Right ventricle myocardium superior (tissue), 1 donor: ENCODE measurements at regions not wholly inside any gene's neighbourhood (a gene's known extent, or its start where the extent isn't known, plus 50 kb on each side); places are given as distances from the start of the nearest gene placed in this dataset.
"Not testable (repeated sequence)": the region's sequence is repeated elsewhere in the genome, so short reads cannot be mapped to it uniquely, and the experiment has no call there.

Experiments used
- ATAC-seq: fragments of 200-7000 bp; cut with Tn5 transposase; one replicate; pipeline ENCODE4 v1.9.1; 2020; ENCODE audit warnings: mild to moderate bottlenecking; ENCODE audit not compliant: poor library complexity
- DNase-seq: peaks from one replicate; pipeline ENCODE4 v3.0.0-alpha.2; 2020
- intact Hi-C: fragments of 100-400 bp; cut with DNase I; formaldehyde crosslinking; loops from one replicate; pipeline ENCODE4 v1.11.2; 2022
- donor health status: DM: no; HTN: yes; CAD: no; lungs with severe emphysema.

DNA sequence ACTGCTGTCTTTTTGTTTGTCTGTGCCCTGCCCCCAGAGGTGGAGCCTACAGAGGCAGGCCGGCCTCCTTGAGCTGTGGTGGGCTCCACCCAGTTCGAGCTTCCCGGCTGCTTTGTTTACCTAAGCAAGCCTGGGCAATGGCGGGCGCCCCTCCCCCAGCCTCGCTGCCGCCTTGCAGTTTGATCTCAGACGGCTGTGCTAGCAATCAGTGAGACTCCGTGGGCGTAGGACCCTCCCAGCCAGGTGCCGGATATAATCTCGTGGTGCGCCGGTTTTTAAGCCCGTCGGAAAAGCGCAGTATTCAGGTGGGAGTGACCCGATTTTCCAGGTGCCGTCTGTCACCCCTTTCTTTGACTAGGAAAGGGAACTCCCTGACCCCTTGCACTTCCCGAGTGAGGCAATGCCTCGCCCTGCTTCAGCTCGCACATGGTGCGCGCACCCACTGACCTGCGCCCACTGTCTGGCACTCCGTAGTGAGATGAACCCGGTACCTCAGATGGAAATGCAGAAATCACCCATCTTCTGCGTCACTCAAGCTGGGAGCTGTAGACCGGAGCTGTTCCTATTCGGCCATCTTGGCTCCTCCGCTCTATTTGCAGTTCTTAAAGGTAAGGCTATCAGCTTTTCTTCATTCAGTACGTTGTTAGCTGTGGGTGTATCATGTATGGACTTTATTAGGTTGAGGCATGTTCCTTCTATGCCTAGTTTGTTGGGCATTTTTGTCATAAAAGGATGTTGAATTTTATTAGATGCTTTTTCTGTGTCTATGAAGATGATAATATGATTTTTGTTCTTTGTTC, 178.3 kb downstream of the CDCA7 start:
- ATAC-seq, DNase-seq, intact Hi-C loops: not testable (repeated sequence)

DNA sequence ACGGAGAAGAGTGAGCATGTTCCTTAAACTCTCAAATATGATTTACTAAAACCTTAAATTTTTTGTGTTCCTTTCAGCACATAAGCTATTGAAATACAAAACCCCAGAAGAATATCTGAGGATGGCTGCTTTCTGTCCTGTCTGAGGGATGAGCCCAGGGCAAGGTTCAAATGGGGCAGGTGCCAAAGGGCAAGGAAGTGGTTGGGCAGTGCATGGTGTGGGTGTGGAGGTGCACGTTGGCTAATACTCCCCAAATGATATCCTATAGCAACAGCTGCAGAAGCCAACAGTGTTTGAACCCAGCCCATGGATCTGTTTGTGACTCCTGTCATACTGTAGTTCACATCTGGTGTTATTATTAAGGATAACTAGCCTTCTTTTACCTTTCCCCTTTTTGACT, 183.0 kb downstream of the CDCA7 start:
- intact Hi-C loops, result no loop called here
- no peak for DNase-seq
- no peak for ATAC-seq

DNA sequence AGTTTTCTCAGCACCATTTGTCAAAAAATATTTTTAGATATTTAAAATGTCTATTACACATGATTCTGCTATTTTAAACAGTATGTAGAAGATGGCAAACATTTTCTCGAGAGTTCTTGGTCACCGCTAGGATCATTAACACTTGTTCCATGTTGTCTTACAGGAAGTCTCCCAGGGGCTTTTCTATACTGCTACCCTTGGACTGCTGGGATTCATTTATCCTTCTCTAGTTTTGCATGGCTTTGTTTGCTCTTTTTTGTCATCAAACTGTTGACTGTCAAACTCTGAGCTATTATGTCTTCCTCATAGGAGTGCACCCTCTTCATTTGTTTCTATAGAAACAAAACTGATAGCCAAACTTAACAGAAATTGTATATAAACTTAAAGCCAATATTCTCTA, 184.9 kb downstream of the CDCA7 start:
- no peak for DNase-seq
- ATAC-seq, result no peak
- intact Hi-C loops, result no loop called here

DNA sequence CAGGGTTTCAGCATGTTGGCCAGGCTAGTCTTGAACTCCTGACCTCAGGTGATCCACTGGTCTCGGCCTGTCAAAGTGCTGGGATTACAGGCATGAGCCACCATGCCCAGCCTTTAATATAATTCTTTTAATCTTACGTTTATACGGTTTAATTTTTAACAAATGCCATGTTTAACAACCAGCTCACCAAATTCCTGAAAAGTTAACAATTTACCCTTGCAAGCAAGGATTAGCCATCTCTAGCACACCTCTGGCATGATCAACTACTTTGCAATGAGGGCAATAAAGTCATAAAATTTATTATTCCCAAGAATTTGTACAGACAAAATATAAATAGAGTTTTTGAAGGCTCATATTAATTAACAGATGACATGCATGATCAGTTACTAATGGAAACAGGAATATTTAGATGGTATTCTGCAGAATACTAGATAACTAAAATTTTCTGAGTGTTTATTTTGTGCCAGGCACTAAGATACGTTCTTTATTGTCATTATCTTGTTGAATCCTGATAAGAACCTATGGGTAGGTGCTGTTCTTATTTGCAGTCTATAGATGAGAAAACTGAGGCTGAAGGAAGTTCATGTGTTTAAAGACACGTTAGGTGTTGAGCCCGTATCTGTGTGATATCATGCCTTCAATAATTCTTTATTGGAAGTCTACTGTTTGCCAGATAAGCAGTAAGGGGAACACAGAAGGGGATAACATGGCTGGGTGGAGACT, 190.1 kb downstream of the CDCA7 start:
- intact Hi-C loops, result no loop called here
- ATAC-seq (no peak), DNase-seq (no peak)

DNA sequence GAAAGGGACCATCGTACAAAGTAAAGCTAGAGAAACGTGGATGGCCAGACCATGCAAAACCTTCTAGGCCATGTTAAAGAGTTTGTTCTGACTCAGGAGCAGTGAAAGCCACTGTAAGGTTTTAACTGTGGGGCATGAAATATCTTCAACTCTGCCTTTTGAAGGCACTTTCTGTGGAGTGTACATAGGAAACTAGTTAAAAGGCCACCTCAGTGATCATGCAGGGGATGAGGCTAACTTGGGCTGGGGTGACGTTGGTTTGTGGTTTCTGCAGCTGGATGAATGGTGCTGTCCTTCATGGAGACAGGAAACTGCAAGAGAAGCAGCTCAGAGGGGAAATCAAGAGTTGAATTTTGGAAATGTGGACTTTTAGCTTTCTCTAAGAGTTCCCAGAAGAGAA, 190.7 kb downstream of the CDCA7 start:
- intact Hi-C loops, result no loop called here
- no peak for DNase-seq
- ATAC-seq, result peak; percentile 65

DNA sequence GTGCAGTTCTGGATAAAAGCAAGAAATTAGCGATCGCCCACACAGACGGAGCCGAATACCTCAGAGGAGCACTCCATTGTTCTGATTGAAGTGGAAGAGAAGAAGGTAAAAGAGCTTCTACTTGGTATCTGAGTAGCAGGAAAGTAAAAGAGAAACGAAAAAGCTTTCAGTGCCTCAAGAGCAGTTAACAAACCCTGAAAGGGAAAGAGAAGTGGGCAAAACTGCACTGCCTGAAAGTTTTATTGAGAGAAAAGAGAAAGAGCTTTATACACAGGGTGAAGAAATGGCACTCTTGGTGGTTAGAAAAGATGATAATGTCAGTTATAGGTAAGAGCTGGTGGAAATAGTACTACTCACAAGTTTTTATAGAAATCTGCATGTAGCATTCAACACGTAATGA, 192.8 kb downstream of the CDCA7 start:
- intact Hi-C loops, result no loop called here
- ATAC-seq, result no peak
- DNase-seq, result no peak

DNA sequence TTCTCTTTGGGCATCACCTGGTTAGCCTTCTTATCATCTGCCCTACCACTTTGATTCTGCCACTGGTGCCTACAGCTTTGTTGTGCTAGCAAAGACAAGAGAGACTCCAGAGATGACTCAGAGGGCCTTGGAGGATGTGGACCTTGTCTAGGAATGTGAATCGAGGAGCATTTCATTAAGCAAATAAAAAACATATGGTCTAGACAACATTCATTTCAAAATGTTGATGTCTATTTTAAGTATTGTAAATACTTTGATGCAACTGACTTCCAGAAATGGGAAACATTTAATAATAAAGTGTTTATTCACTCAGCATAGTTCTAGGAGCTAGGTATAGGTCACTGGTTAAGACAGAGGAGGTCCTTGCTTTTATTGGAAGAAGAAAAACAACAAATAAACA, 195.5 kb downstream of the CDCA7 start:
- DNase-seq (no peak), ATAC-seq (no peak)
- intact Hi-C loops, result no loop called here

DNA sequence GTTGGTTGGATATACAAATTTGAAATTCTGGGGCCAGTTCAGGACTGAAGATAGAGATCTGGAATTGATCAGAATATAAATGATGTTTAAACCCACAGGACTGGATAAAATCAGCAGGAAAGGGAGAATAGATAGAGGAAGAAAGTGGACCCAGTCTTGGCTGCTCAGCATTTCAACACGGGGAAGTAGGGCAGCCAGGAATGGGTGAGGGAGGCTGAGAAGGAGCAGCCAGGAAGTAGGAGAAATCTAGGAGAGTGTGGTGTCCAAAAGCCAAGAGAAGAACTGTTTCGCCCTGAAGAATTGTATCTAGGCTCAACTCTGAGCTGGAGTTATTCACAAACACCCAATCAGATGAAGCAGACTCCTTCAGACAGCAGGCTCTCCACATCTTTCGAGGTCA, 197.9 kb downstream of the CDCA7 start:
- DNase-seq (no peak), ATAC-seq (no peak)
- intact Hi-C loops, result no loop called here

DNA sequence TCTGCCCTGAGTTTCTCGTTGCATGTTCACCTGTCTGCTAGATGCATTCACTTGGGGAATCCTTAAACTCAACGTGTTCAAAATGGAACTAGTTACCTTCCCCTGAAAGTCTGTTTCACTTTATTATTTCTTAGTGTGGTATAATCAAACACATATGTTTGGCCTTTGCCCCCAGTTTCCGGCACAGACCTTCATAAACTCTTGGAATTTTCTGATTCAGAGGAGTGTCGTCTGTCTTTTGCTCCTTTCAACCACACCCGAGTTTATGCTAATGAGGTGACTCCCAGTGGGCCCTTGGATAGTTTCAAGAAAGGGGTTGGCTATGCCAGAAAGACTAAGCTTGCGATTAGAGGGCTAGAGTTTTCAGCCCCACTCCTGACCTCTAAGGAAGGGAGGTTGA, 198.9 kb downstream of the CDCA7 start:
- ATAC-seq (no peak), DNase-seq (no peak)
- intact Hi-C loops, result no loop called here

DNA sequence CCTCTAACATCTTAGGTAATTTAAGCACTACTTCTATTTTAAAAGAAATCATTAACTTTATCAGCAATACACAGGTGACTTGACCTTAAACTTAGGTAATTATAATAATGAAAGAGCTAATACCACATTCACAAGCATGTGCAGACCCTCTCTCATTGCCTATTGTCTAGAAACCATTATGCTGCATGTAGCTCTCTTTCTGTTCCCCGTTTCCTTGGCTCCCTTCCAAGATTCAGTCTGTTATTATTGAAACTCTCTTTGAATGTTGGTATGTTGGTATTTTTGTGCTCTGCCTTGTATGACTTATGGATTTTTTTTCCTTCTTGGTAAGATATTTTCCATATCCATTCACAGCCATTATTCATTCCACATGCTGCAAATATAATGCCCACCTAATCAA, 201.2 kb downstream of the CDCA7 start:
- DNase-seq (no peak), ATAC-seq (no peak)
- intact Hi-C loops, result no loop called here

DNA sequence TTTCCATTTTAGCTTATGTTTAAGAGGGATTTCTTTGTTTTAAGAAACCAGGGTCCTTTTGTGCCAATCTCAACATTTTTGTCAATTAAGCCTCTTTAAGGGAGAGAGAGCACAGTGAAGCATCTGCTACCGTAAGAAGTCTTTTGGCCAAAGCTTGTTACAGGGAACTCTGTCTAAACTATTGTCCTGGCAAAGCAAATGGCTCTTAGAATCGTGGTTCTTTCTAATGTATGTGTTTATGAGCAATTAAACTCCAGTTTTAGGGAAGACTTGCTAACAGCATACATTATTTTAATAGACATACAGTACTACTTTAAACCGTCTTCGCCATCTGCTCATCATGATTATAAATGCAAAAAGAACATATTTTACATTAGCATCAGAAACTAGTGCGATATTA, 202.1 kb downstream of the CDCA7 start:
- no peak for ATAC-seq
- intact Hi-C loops, result no loop called here
- no peak for DNase-seq

DNA sequence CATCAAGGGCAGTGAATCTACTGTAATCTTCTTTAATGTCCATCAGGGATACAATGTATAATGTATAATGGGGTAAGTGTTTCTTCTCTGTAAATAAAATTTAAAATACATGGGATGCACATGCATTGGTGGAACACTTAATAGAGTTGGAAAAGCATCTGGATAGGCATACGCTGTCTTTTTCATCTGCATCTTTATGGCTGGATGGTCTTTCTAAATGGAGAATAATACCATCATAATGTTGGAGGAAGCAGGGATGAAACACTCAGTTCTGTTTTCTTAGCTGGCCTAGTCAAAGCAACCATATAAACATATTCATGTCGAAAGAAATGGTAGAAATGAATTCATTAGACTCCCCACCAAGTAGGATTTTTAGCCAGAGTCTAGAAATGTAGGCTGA, 202.8 kb downstream of the CDCA7 start:
- ATAC-seq, result no peak
- no peak for DNase-seq
- intact Hi-C loops, result no loop called here

DNA sequence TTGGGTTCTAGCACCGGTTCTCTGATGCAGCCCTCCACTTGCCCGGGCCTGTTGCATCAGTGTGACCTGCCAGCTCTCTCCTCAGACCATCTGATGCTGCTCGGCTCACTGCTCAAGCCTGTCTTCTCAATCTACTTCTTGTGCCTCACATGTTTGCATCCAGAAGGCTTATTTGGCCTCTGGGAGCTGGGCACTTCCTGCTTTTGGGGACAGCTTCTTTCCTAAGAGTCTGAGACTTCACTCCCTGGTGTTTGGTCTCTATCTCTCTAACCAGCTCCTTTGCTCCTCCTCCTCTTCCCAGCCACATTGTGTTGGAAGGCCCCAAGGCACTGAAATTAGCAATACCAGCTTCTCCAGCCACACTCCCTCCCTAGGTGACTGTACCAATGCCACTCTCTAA, 212.8 kb downstream of the CDCA7 start:
- intact Hi-C loops, result loop anchor here (10.0 kb wide), 1 partner anchor 163 kb away; no protein-coding TSS in a partner anchor
- DNase-seq (no peak), ATAC-seq (no peak)

DNA sequence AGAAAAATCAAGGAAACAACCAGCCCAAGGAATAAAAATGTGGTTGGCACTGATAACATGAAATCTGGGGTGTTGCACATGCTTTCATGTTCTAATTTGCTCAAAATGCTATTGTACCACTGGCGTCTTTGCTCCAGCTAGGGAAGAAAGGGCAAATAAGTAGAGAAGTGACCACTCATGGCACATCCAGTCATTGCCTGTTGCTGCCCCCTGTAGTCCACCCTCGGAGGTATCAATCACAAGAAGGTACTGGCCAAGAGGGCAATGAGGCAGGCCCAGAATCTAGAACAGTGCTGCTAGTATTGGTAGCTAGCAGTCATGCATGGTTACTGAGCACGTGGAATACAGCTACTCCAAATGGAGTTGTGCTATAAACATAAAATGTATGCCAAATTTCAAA, 213.4 kb downstream of the CDCA7 start:
- DNase-seq (peak; percentile 55), ATAC-seq (peak; percentile 59)
- intact Hi-C loops, result loop anchor here (10.0 kb wide), 1 partner anchor 163 kb away; no protein-coding TSS in a partner anchor

DNA sequence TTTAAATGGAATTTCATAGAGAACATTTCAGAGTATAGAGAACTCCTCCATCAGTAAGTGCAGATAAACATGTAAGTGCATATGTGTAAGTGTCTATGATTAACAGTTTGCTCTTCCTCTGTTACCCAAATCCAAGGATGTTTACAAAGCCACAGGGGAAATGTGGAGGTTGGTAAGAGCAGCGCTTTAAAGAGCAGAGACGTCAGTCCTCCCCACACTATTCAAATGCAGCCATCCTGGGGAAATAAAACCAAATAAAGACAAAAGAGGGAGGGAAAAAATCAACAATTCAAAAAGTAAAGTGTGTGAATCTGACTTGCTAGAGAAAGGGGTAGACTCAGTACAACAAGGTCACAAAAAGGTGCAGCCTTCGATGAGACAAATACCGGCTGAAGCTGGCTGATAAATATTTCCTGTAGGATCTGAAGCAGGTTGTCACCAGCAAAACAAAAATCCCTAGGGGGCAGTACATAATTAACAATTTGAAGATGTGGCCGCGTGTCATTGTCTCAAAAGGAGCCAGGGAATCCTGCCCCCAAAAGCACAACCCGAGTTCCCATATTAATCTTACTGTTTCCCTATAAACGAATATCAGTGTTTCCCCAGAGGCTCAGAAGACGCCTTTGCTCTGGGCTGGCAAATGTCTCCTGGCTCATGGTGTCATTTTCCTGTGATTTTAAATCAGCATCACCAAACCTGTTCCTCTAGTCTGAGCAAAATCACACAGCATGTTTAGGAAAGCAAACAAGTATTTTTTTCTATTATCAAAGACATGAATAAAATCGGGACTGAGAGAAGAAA, 216.5 kb downstream of the CDCA7 start:
- ATAC-seq, result peak; percentile 68
- DNase-seq, result no peak
- intact Hi-C loops, result loop anchor here (10.0 kb wide), 1 partner anchor 314 kb away; no protein-coding TSS in a partner anchor

DNA sequence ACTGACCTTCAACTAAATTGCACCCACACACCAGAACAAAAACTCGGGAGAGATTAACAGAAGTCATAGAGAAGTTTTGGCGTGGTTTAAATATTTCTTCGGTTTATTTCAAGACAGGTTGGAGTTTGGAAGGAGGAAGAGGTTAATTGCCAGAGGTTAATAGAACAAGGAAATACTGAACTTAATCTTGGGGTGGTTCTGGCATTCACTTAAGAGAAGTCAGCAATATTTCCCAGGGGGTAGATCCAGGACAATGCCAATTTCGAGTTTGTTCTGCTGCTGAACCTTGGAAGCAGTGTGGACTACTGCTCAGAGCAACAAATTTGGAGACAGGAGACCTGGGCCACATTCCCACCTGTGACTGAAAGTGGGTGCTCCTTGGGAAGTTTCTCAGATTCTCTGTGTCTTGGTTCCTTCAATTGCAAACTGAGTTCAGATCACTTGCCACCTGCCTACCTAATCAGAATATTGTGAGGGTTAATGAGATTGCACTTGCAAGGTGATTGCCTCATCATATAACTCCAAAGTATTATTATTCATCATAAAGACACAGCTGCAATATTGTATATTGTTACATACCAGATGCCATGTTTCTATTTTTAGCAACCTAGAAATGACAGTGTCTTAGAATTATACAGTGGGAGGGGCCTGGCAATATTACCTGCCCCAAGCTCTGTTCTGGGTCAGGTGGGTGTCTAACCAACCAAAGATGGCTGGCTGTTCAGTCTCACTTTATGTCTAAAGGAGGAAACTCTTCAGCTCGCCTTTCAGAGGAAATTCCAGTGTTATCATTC, 217.4 kb downstream of the CDCA7 start:
- DNase-seq (no peak), ATAC-seq (no peak)
- intact Hi-C loops, result loop anchor here (10.0 kb wide), 1 partner anchor 313 kb away; no protein-coding TSS in a partner anchor

DNA sequence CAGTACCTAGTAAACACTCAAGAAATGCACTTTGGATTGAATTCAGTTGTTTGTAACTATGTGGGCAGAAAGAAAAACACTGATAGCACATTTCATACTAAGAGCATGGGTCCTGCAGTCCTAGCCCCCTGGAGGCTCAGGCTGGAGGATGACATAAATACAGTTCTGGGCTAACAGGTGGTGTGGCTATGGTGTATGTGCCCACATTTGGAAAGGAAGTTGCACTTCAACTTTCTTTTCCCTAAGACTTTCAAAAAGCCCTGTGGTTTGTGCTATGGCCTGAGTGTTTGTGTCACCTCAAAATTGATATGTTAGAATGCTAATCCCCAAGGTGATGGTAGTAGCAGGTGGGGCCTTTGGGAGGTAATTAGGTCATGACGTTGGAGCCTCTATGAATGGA, 218.2 kb downstream of the CDCA7 start:
- intact Hi-C loops, result loop anchor here (10.0 kb wide), 1 partner anchor 312 kb away; no protein-coding TSS in a partner anchor
- DNase-seq (no peak), ATAC-seq (no peak)

DNA sequence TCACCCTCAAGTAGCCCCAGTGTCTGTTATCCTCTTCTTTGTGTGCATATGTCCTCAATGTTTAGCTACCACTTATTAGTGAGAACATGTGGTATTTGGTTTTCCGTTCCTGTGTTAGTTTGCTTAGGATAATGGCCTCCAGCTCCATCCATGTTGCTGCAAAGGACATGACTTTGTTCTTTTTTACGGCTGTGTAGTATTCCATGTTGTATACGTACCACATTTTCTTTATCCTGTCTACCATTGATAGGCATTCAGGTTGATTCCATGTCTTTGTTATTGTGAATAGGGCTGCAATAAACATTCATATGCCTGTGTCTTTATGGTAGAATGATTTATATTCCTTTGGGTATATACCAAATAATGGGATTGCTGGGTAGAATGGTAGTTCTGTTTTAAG, 219.1 kb downstream of the CDCA7 start:
- ATAC-seq, DNase-seq: not testable (repeated sequence)
- intact Hi-C loops, result loop anchor here (10.0 kb wide), 1 partner anchor 311 kb away; no protein-coding TSS in a partner anchor
